ENCODE measurements at regions not wholly inside any gene's neighbourhood (a gene's known extent, or its start where the extent isn't known, plus 50 kb on each side); places are given as distances from the start of the nearest gene placed in this dataset.

- no peak for DNase-seq
Measured at GRCh38 chr9:95754533-95755420, 120.7 kb upstream of the ERCC6L2 start.

DNA sequence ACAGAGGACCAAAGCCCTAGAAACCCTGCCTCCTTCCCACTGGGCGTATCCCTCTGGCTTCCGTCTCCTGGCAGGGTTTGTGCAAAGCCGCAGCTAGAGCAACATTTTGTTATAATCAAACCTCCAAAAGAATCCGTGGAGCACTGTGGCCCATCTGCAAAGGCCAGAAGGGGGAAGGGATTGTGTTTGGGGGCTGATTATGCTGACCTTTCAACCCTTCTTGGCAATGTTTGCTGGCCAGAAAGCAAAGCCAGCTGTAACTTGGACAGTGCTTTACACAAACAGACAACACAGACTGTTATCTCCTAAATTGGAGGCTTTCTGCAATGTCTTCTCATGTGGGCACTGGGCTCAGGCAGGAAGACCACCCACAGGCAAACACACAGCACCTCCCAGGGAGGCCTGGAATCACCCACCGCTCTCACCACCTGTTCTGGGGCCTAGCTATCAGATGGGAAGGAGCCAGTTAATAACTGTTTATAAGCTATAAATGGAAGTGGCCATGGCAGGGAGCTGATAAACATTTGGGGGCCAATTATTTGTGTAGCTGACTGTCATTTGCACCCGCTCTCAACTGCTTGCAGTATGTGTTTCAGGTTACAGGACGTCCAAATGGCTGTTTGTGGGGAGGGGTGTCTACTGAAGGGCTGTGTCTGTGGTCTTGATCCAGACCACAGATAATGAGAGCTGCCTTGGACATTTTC, 121.6 kb upstream of the ERCC6L2 start:
- DNase-seq = peak; percentile 63

- no peak for DNase-seq
Measured at GRCh38 chr9:95752129-95752731, 123.3 kb upstream of the ERCC6L2 start.

- DNase-seq = no peak
Measured at GRCh38 chr9:95751520-95751790, 124.0 kb upstream of the ERCC6L2 start.

GRCh38 chr9:95750725-95751519, 124.6 kb upstream of the ERCC6L2 start:
- no peak for DNase-seq

GRCh38 chr9:95749493-95749892, 126.0 kb upstream of the ERCC6L2 start:
- no peak for DNase-seq

- no peak for DNase-seq
Measured at GRCh38 chr9:95746408-95747180, 128.9 kb upstream of the ERCC6L2 start.

DNA sequence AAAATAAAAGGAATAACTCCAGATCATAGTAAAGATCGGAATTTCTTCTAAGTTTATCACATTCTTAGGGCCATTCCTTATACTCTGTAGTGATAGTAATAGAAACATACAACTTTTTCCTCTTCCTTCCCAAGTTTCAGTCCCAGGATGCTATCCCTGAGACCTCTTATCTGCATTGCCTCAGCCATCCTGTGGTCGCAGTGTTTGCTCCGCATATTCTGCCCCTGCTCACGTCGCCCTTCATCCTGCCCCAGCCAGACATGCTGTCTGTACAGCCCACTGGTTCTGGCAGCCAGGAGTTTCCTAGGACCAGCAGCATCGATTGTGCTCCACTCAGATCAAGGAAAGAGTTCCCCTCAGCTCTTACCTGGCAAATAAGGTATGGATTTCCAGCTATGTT, 132.7 kb upstream of the ERCC6L2 start:
- DNase-seq = no peak

- no peak for DNase-seq
Measured at GRCh38 chr9:95741631-95742030, 133.9 kb upstream of the ERCC6L2 start.

- no peak for DNase-seq
Measured at GRCh38 chr9:95740217-95741004, 135.1 kb upstream of the ERCC6L2 start.

- no peak for DNase-seq
Measured at GRCh38 chr9:95738438-95738837, 137.1 kb upstream of the ERCC6L2 start.

DNA sequence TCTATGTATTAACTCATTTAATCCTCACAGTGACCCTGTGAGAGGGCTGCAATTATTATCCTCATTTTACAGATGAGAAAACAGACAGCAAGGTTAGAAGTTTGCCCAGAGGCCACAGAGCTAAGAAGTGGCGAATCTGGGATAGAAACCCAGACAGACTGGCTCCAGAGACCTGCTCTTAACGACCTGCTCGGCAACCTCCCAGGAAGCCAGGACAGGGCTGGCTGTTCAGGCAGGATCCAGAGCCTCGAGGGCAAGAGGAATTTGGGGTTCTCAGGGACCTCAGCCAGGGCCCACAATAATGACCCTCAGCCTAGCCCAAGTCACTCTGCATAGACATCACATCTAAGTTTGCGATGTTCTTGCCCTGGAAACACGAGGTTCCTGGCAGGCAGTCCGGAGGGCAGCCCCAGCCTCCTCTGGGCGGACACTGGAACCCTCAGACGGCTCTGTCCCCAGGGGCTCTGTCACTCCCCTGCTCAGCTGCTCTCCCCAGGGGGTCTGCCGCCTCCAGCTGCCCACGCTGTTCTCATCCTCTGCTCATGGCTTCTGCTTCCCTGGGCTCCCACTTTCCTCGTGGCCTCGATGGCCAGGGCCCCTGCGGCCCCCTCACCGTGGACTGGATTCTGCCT, 138.5 kb upstream of the ERCC6L2 start:
- no peak for DNase-seq

- DNase-seq = no peak
Measured at GRCh38 chr9:95736370-95736769, 139.1 kb upstream of the ERCC6L2 start.

DNA sequence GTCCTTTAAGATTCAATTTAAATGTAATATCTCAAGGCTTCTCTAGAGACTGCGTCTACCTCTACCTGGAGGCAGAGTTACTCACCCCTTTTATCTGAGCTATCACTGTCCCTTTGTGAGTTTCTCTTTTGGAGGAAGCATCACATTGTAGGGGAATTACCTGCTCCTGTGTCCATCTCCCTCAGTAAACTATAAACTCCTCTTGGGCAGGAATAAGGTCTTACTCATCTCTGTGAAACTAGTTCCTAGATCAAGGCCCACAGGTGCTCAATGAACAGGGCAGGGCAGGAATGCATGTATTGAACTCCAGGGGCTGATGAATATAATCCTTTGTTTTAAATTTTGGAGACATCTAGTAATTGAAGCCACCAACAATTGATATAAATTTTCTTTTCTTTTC, 139.8 kb upstream of the ERCC6L2 start:
- no peak for DNase-seq

GRCh38 chr9:95733741-95734666, 141.5 kb upstream of the ERCC6L2 start:
- DNase-seq = no peak

DNA sequence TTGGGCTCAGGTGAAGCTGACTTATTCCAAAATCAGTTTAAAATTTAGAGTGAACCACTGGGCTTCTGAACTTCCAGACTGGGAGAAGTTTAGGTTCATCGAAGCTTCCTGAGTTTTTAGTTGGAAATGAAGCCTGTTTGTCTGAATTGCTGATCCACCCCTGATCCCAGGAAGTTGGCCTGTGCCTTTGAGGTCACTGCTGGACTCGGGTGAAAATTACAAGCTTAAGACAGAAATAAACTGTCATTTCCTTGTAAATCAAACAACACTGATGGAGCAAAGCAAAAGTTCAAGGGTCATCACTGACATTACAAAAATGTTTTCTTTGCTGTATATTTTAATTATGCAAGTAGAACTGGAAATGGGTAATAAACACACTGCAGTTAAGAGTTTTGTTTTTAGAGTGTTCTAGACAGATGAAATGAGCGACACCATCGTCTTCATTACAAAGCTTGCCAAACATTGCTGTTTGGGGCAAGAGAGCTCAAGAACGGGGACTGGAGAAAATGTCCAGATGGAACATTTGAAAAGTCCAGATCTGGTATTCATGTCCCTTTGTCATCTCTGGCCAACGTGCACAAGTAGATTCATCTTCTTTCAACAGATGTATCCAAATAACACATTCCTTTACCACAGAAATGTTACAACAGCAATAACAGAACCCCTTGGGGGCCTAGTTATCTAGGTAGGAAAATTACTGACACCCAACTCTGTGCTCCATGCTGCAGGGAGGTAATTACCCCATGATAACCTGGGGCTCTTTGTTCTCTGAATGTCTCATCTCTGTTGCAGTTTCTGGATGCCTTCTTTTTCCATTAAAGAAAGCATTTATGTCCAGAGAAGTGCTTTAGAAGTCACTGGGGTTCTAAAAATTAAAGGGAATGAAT, 142.4 kb upstream of the ERCC6L2 start:
- DNase-seq = no peak

DNA sequence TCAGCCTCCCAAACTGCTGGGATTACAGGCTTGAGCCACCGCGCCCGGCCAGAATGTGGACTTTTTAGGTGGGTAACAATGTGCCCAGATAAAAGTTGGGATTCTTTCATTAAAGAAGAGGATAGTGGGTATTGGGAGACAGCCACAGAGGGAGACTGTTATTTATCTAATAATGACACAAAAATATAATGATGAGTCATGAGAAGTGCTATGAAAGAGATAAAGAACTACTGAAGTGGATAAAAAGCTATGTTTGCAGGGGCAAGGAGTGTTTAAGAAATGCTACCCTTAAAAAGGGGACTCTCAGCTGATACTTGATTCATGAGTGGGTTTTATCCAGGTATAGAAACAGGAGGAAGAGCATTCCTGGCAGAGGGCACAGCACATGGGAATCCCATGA, 143.6 kb upstream of the ERCC6L2 start:
- DNase-seq = no peak

DNA sequence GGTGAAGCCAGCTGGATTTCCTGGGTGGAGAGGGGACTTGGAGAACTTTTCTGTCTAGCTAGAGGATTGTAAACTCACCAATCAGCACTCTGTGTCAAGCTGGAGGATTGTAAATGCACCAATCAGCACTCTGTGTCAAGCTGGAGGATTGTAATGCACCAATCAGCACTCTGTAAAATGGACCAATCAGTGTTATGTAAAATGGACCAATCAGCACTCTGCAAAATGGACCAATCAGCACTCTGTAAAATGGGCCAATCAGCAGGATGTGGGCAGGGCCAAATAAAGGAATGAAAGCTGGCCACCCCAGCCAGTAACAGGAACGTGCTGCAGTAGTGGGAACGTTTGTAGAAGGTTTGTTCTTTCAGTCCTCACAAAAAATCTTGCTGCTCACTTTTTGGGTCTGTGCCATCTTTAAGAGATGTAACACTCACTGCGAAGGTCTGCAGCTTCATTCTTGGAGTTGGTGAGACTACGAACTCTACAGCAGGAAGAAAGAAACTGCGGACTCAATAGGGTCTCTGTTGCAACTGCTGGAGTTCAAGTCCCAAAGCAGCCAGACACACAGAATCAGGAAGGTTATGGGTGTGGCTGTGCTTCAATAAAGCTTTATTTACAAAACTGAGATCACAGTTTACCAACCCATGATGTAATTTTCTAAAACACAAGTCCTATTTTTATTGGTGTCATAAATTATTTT, 145.7 kb upstream of the ERCC6L2 start:
- no peak for DNase-seq

All from DMS 273 treated with DMSO at 0.1 percent for 48 hours (cell line).